GM18520 (cell line): ENCODE measurements at regions not wholly inside any gene's neighbourhood (a gene's known extent, or its start where the extent isn't known, plus 50 kb on each side); places are given as distances from the start of the nearest gene placed in this dataset.
A peak's percentile ranks its signal among the peaks of the same experiment; 100 is the strongest.

Source experiments
- ATAC-seq: cut with Tn5 transposase; IDR thresholded peaks from one replicate; pipeline ENCODE4 v1.9.1; 2021; ENCODE audit not compliant: unreplicated experiment

- no peak for ATAC-seq
Observed at GRCh38 chr2:151087377-151087776, 174.3 kb downstream of the RBM43 start.

DNA sequence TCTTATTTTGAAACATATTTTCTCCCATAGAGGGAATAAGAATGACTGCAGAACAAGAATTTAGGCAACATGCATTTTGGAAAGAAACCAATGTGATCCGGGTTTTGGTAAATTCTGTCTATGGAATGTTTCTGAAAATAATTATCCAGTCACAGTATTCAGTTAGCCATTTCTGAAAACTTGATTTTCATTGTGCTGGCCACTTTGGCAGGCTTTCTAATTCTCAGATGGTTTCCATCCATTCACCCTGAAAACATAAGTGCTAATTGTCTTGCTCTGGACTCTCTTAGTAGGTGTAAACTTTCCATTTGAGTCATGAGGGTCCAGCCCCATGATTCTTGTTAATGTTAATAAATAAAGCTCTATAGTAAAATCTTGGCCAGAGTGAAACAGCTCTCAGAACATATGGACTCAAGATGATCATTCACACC, 176.5 kb downstream of the RBM43 start:
- no peak for ATAC-seq

- no peak for ATAC-seq
Observed at GRCh38 chr2:151083856-151084795, 177.5 kb downstream of the RBM43 start.

DNA sequence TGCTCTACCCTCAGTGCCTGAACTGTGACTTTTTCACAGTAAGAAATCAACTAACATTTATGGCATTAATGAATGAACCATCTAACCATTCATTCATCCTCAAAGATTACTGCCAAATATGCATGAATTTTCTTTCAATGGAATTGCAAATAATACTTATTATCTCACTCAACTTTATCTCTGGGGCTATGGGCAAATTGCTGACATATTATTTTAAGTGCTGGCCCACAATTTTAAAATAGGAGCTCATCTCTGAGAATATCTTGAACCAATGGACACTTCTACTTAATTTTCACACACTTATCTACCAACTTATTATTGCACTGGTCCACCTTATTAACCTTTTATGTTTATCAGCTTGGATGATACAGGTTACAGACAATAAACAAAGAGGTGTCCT, 182.8 kb downstream of the RBM43 start:
- no peak for ATAC-seq

DNA sequence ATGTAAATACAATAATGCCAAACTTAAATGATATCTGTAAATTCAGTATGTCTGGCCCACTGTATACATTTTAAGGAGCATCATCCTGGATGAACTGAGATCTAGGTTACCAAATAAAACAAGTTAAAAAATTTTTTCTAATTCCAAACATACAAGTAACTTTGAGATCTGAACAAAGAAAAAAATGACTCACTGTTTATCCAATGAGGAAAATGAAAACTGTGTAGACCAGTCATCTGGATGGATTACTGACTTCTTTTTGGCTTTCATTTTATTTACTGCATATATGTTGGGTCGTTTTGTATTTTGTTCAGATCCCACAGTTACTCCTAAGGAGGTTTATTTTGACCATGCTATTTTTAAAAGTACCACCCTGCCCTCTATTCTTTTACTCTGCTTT, 189.8 kb downstream of the RBM43 start:
- no peak for ATAC-seq

GRCh38 chr2:151071382-151071781, 190.3 kb downstream of the RBM43 start:
- no peak for ATAC-seq

- ATAC-seq: no peak
Observed at GRCh38 chr2:151070253-151070652, 191.4 kb downstream of the RBM43 start.

DNA sequence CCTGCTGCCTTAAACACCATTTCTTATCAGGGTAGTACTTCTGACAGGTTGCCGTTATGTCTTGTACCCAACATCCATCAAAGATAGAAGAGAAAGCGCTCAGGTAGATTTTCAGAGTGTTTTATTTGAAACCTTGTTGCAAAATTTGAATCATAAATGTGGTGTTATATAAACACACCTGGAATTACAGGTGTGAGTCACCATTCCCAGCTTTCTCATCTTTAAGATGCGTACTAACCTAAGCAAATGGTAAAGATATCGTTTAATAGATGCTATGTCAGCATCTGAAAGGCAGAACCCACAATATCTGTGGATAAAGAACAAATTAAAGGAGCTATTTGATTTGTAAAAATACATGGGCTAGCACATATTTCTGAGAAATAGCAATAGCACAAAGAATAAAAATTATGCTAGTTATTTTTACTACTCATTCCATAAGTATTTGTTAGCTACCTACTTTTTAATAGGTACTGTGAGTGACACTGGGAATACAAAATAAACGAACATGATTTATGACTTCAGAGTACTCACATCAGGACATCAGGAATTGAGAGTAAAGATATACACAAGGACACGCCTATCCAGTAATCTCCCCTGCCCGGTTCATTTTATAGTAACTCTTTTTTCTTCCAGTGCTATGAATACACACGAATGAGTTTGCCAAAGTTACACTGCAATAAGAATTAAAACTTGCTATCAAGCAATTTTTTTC, 193.8 kb downstream of the RBM43 start:
- no peak for ATAC-seq

DNA sequence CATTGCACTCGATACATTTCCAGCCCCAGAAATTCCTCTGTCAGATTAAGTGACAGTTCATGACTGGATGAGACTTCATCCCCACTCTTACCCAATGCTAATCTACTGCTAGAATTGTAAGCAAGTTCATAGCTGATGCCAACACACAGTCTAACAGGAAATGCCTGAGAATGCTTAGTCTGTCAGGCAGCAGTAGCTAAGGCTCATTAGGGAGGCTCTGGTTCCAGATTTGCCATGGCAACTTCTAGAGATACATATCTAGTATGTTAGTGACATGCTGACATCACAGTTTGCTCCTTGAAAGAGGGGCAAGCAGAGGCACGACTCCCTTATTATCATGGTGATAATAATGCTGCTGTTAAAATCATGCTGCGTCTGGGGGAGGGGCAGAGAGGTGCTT, 198.4 kb downstream of the RBM43 start:
- ATAC-seq: no peak

DNA sequence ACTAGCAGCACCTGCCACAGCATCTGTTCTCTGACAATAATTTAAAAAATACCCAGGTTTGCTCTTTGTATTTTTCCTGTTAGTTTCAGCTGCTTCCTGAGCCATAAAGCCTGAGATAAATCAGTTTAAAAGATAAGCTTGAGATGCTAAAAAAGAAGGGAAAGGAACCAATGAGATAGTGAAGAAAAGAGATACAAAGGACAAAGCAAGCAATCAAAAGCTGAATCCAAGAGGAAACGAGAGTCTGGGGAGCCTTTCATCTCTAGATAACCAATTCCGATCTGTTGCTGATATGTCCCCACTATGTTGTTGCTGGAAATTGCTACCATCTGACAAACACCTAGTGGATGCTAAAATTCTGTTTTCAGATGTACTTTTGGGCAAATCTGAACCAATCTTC, 201.4 kb downstream of the RBM43 start:
- no peak for ATAC-seq

DNA sequence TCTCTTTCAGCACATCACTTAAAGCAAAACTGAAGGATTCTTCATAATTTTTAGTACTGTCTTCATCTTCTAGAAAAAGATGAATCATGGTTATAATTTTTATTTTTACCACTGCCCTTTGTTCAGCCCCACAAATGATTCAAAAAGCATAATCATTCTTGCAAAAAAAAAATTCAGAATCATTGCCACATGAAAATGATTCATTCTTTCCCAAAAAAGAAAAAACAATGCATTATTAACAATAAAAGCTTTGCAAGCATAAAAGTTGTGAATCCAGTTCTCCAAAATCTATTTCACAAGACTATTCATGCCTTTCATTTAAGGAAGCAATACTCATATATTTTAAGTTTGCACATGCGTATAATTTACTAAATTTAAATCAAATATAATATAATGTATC, 204.8 kb downstream of the RBM43 start:
- ATAC-seq: no peak

DNA sequence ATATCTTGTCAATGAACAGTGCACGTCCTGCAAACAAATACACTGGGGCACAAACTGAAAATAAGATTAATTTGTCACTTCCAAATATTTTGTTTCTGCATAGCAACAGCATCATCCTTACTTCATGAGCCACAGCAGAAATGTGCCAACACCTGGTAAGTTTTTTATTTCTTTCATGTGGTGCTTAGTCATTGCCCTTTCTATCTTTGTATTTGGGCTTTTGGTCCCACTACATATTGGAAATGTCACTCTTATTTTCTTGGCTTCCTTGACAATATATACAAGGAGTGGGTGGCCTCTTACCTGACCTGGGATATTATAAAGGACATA, 208.0 kb downstream of the RBM43 start:
- ATAC-seq: no peak

DNA sequence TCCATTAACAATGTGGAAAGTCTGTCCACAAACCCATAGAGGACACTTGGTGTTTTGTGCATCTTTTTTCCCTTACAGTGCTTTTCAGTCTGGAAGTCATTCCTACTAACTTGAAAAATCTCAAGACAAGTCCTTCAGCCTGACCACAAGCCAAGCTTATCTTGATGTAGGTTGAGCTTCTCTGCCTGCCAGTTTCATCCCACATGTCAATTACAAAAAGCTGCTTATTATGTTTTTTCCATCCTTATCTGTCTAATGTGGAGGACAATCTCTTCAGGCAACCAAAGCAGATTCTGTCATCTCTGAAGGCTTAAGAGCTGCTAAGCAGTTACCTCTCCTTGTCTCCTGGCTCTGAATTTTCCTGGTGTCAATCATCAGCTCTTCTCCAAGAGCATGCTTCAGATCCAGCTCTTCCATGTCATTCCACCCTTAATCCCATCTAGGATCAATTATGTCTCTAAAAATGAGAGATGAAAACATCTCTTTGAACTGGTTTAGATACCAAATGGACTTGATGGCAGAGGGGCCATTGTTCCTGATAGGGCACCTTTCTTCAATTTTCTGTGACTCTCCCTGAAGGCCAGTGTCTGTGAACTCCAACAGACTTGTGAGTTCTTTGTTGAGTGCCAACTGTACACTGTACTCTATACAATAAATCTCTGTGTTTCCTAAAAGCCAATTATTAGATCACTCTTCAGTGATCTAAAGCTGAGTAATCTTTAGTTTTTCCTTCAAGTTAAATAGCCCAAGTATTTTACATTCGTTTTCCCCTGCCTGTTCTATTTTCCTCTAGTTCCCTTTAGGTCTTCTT, 208.6 kb downstream of the RBM43 start:
- ATAC-seq: no peak

GRCh38 chr2:151051574-151052220, 210.0 kb downstream of the RBM43 start:
- peak; percentile 69 for ATAC-seq

- ATAC-seq: no peak
Observed at GRCh38 chr2:151049746-151050145, 211.9 kb downstream of the RBM43 start.

GRCh38 chr2:151048331-151049054, 213.2 kb downstream of the RBM43 start:
- ATAC-seq: no peak

- no peak for ATAC-seq
Observed at GRCh38 chr2:151043484-151043883, 218.2 kb downstream of the RBM43 start.

DNA sequence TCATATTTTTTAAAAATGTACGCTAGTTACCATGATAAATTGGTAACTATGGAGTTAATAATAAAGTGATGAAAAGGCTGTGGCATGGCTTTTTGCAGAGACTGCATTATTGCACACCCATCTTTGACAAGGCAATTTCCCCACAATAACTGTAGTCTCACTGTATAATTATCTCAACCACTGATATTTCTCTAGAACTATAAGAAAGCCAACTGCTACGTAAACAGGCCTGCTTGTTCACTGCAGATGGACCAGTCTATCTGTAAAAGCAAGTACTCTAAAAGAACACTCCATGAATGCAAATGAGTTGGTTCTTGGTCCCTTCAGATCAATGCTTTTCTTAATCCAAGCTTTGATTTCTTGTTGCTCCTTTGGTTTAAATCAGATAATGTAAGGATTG, 218.7 kb downstream of the RBM43 start:
- ATAC-seq: no peak

GRCh38 chr2:151040039-151040438, 221.6 kb downstream of the RBM43 start:
- no peak for ATAC-seq

DNA sequence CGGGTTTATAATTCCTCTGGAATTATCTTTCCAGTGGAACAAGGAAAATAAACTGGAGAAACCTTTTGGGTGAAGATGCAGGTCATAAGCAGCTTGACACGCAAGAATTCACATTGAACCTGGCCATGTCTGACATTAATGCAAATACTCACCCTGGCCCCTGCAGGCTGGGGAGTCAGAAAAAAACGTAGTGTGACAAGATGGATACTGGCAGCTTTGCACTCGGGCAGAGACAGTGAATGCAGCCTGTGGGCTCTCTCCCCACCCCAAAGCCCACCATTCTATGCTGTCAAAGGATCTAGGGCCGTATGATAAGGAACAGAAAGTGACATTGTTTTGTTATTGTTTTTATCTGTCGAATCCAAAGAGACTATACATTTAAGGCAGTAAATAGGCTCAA, 223.1 kb downstream of the RBM43 start:
- no peak for ATAC-seq
